ENCODE measurements at regions not wholly inside any gene's neighbourhood (a gene's known extent, or its start where the extent isn't known, plus 50 kb on each side); places are given as distances from the start of the nearest gene placed in this dataset.
"Not testable (repeated sequence)": the region's sequence is repeated elsewhere in the genome, so short reads cannot be mapped to it uniquely, and the experiment has no call there.

- DNase-seq (ENCODE audit: low spot score): no peak
Measured at GRCh38 chr12:126290456-126290855, 1225.2 kb downstream of the AACS start.

GRCh38 chr12:126291987-126292386 is 1226.8 kb downstream of the AACS start:
- DNase-seq (ENCODE audit: low spot score): not testable (repeated sequence)

GRCh38 chr12:126295652-126296051 is 1230.4 kb downstream of the AACS start:
- no peak for DNase-seq (ENCODE audit: low spot score)

- DNase-seq (ENCODE audit: low spot score): no peak
Measured at GRCh38 chr12:126309278-126309677, 1244.0 kb downstream of the AACS start.

GRCh38 chr12:126312457-126312856 is 1247.2 kb downstream of the AACS start:
- DNase-seq (ENCODE audit: low spot score): no peak

- DNase-seq (ENCODE audit: low spot score): no peak
Measured at GRCh38 chr12:126316411-126316810, 1251.2 kb downstream of the AACS start.

GRCh38 chr12:126337556-126338441 is 1272.6 kb downstream of the AACS start:
- no peak for DNase-seq (ENCODE audit: low spot score)

GRCh38 chr12:126342866-126343265 is 1277.6 kb downstream of the AACS start:
- DNase-seq (ENCODE audit: low spot score): no peak

GRCh38 chr12:126343321-126343720 is 1278.1 kb downstream of the AACS start:
- DNase-seq (ENCODE audit: low spot score): no peak

- DNase-seq (ENCODE audit: low spot score): no peak
Measured at GRCh38 chr12:126346087-126346486, 1280.9 kb downstream of the AACS start.

- no peak for DNase-seq (ENCODE audit: low spot score)
Measured at GRCh38 chr12:126347421-126347820, 1282.2 kb downstream of the AACS start.

- DNase-seq (ENCODE audit: low spot score): no peak
Measured at GRCh38 chr12:126349383-126349782, 1284.1 kb downstream of the AACS start.

- no peak for DNase-seq (ENCODE audit: low spot score)
Measured at GRCh38 chr12:126353604-126354003, 1288.4 kb downstream of the AACS start.

- no peak for DNase-seq (ENCODE audit: low spot score)
Measured at GRCh38 chr12:126354633-126355032, 1289.4 kb downstream of the AACS start.

GRCh38 chr12:126355346-126355745 is 1290.1 kb downstream of the AACS start:
- no peak for DNase-seq (ENCODE audit: low spot score)

GRCh38 chr12:126358806-126359205 is 1293.6 kb downstream of the AACS start:
- no peak for DNase-seq (ENCODE audit: low spot score)

GRCh38 chr12:126359216-126359615 is 1294.0 kb downstream of the AACS start:
- DNase-seq (ENCODE audit: low spot score): no peak

GRCh38 chr12:126361804-126362203 is 1296.6 kb downstream of the AACS start:
- DNase-seq (ENCODE audit: low spot score): no peak

- no peak for DNase-seq (ENCODE audit: low spot score)
Measured at GRCh38 chr12:126362493-126362892, 1297.3 kb downstream of the AACS start.

- DNase-seq (ENCODE audit: low spot score): no peak
Measured at GRCh38 chr12:126362964-126363363, 1297.7 kb downstream of the AACS start.

- no peak for DNase-seq (ENCODE audit: low spot score)
Measured at GRCh38 chr12:126369487-126370463, 1304.5 kb downstream of the AACS start.

- no peak for DNase-seq (ENCODE audit: low spot score)
Measured at GRCh38 chr12:126383506-126383905, 1318.3 kb downstream of the AACS start.
